Epithelial cell of proximal tubule (primary cell): ENCODE measurements at regions not wholly inside any gene's neighbourhood (a gene's known extent, or its start where the extent isn't known, plus 50 kb on each side); places are given as distances from the start of the nearest gene placed in this dataset.

ENCODE experiments used
- DNase-seq: peaks from one replicate; pipeline ENCODE4 v3.0.0-alpha.2; 2011; ENCODE audit warnings: low read depth
- H3K4me3 ChIP-seq: 2 replicates; pipeline ENCODE4 v1.5.1; 2011; ENCODE audit warnings: low read depth, mild to moderate bottlenecking, low read length
- CTCF ChIP-seq: conservative IDR thresholded peaks from 2 replicates; pipeline ENCODE4 v1.5.1; 2012; ENCODE audit warnings: low read depth, mild to moderate bottlenecking, low read length

- DNase-seq: no peak
- no peak overlapping the region for H3K4me3 ChIP-seq
- no peak for TF ChIP-seq CTCF
These were observed 86.6 kb upstream of the DPH5 start for GRCh38 chr1:101112051-101112780.

GRCh38 chr1:101111461-101111860 is 85.9 kb upstream of the DPH5 start:
- no peak for DNase-seq
- TF ChIP-seq CTCF: no peak
- H3K4me3 ChIP-seq: no peak overlapping the region

GRCh38 chr1:101109791-101110190 is 84.2 kb upstream of the DPH5 start:
- H3K4me3 ChIP-seq: no peak overlapping the region
- DNase-seq: no peak
- no peak for TF ChIP-seq CTCF

GRCh38 chr1:101108111-101108500 is 82.5 kb upstream of the DPH5 start:
- TF ChIP-seq CTCF: no peak
- no peak overlapping the region for H3K4me3 ChIP-seq
- no peak for DNase-seq

- DNase-seq: no peak
- H3K4me3 ChIP-seq: no peak overlapping the region
- TF ChIP-seq CTCF: no peak
These were observed 82.0 kb upstream of the DPH5 start for GRCh38 chr1:101107496-101108110.

GRCh38 chr1:101105877-101106276 is 80.3 kb upstream of the DPH5 start:
- TF ChIP-seq CTCF: no peak
- DNase-seq: no peak

More at GRCh38 chr1:101105877-101106276, 80.3 kb upstream of the DPH5 start:
- H3K4me3 ChIP-seq: no peak overlapping the region
